MM.1S (cell line): ENCODE measurements at regions not wholly inside any gene's neighbourhood (a gene's known extent, or its start where the extent isn't known, plus 50 kb on each side); places are given as distances from the start of the nearest gene placed in this dataset.

Experiments
- DNase-seq: peaks from one replicate; pipeline ENCODE4 v3.0.0-alpha.2; 2015
- H2AFZ ChIP-seq: fragments of 300-600 bp; sonication (generic); 2 replicates; pipeline ENCODE4 v1.6.0; 2016; ENCODE audit warnings: antibody characterized with exemption, low read length
- H3F3A ChIP-seq: fragments of 300-600 bp; sonication (generic); 2 replicates; pipeline ENCODE4 v1.6.1; 2016; ENCODE audit warnings: mild to moderate bottlenecking, antibody characterized with exemption, low read length, moderate library complexity, mixed read lengths; ENCODE audit not compliant: insufficient read depth
- H3K27ac ChIP-seq: fragments of 300-600 bp; sonication (generic); 2 replicates; pipeline ENCODE4 v1.5.1; 2016; ENCODE audit warnings: mild to moderate bottlenecking, low read length
- H3K27me3 ChIP-seq: fragments of 300-600 bp; sonication (generic); replicated peaks from 2 replicates; pipeline ENCODE4 v1.6.0; 2016; ENCODE audit warnings: low read length; ENCODE audit not compliant: insufficient read depth
- H3K36me3 ChIP-seq: fragments of 300-600 bp; sonication (generic); replicated peaks from 2 replicates; pipeline ENCODE4 v1.6.1; 2016; ENCODE audit warnings: mild to moderate bottlenecking, low read length, mixed read lengths; ENCODE audit not compliant: insufficient read depth
- H3K4me1 ChIP-seq: fragments of 300-600 bp; sonication (generic); 2 replicates; pipeline ENCODE4 v1.6.1; 2016; ENCODE audit warnings: low read length, mixed read lengths
- H3K4me2 ChIP-seq: fragments of 300-600 bp; sonication (generic); 2 replicates; pipeline ENCODE4 v1.6.0; 2016; ENCODE audit warnings: low read depth, low read length
- H3K4me3 ChIP-seq: fragments of 300-600 bp; sonication (generic); 2 replicates; pipeline ENCODE4 v1.5.1; 2016; ENCODE audit warnings: low read length, mixed read lengths
- H3K79me2 ChIP-seq: fragments of 300-600 bp; sonication (generic); 2 replicates; pipeline ENCODE4 v1.6.1; 2016; ENCODE audit warnings: mixed run types, low read length, mixed read lengths
- H3K9ac ChIP-seq: fragments of 300-600 bp; sonication (generic); 2 replicates; pipeline ENCODE4 v1.6.1; 2016; ENCODE audit warnings: low read length, mixed read lengths
- H3K9me2 ChIP-seq: fragments of 300-600 bp; sonication (generic); replicated peaks from 2 replicates; pipeline ENCODE4 v1.6.1; 2016; ENCODE audit warnings: mild to moderate bottlenecking, low read length, mixed read lengths; ENCODE audit not compliant: insufficient read depth
- H3K9me3 ChIP-seq: fragments of 300-600 bp; sonication (generic); replicated peaks from 2 replicates; pipeline ENCODE4 v1.6.1; 2016; ENCODE audit warnings: mild to moderate bottlenecking, low read length, mixed read lengths; ENCODE audit not compliant: insufficient read depth
- H4K20me1 ChIP-seq: fragments of 300-600 bp; sonication (generic); 2 replicates; pipeline ENCODE4 v1.6.1; 2016; ENCODE audit warnings: mild to moderate bottlenecking, low read length, moderate library complexity, mixed read lengths; ENCODE audit not compliant: insufficient read depth
- CTCF ChIP-seq: fragments of 300-600 bp; sonication (generic); IDR thresholded peaks from 2 replicates; pipeline ENCODE4 v1.5.1; 2016; ENCODE audit warnings: antibody characterized with exemption, low read length, mixed read lengths
- EZH2 ChIP-seq: fragments of 300-600 bp; sonication (generic); optimal IDR thresholded peaks from 2 replicates; pipeline ENCODE3; 2017; ENCODE audit warnings: low read depth, mild to moderate bottlenecking, antibody characterized with exemption, low read length, mixed read lengths
- EZH2phosphoT487 ChIP-seq: fragments of 300-600 bp; sonication (generic); IDR thresholded peaks from 2 replicates; pipeline ENCODE4 v1.6.1; 2018; ENCODE audit warnings: antibody characterized with exemption, low read length

- Histone ChIP-seq H3F3A (no peaks in the 10 kb centered on the region), H3K4me2 (no peak overlapping the region), H3K4me1 (no peaks in the 10 kb centered on the region), H3K9ac (no peak overlapping the region), H2AFZ (no peak overlapping the region), H3K27ac (no peak overlapping the region), H3K36me3 (no peaks in the 10 kb centered on the region), H3K4me3 (no peak overlapping the region), H3K9me3 (no peaks in the 10 kb centered on the region), H3K9me2 (no peaks in the 10 kb centered on the region), H3K79me2 (no peaks in the 10 kb centered on the region), H4K20me1 (no peaks in the 10 kb centered on the region), H3K27me3 (no peaks in the 10 kb centered on the region)
- no peak for DNase-seq
- TF ChIP-seq EZH2 (no peak), EZH2phosphoT487 (no peak), CTCF (no peak)
Observed at GRCh38 chr11:33505093-33505492, 195.5 kb downstream of the C11orf91 start.

GRCh38 chr11:33500861-33501479 lies 199.7 kb downstream of the C11orf91 start:
- H3K9ac ChIP-seq: no peak overlapping the region
- no peaks in the 10 kb centered on the region for H3K79me2 ChIP-seq
- H3K27me3 ChIP-seq: no peaks in the 10 kb centered on the region
- no peaks in the 10 kb centered on the region for H3F3A ChIP-seq
- TF ChIP-seq EZH2phosphoT487 (no peak), EZH2 (no peak), CTCF (no peak)
- no peak overlapping the region for H3K4me2 ChIP-seq
- no peaks in the 10 kb centered on the region for H3K36me3 ChIP-seq
- H3K4me3 ChIP-seq: no peak overlapping the region
- H3K9me2 ChIP-seq: no peaks in the 10 kb centered on the region
- no peak overlapping the region for H2AFZ ChIP-seq
- no peaks in the 10 kb centered on the region for H4K20me1 ChIP-seq
- H3K9me3 ChIP-seq: no peaks in the 10 kb centered on the region
- no peak overlapping the region for H3K27ac ChIP-seq
- H3K4me1 ChIP-seq: no peaks in the 10 kb centered on the region
- peak; percentile 12 for DNase-seq

DNA sequence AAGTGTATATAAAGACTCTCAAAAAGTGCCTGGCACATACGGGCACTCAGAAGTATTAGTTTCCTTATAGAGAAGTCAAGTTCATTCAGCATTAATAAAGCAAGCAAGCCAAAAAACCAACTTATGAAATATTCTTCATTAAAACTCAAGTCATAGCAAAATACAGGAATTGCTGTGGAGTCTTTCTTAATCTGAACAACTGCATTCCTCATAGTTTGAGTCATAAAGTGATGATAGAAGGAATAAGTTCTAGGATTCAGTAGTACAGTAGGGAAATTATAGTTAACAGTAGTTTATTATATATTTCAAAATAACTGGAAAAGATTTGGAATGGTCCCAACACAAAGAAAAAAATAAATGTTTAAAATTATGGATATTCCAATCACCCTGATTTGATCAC lies 200.3 kb downstream of the C11orf91 start:
- H4K20me1 ChIP-seq: no peaks in the 10 kb centered on the region
- no peak for DNase-seq
- H3K4me3 ChIP-seq: no peak overlapping the region
- H3K27ac ChIP-seq: no peak overlapping the region
- H3K4me1 ChIP-seq: no peaks in the 10 kb centered on the region
- H3K9ac ChIP-seq: no peak overlapping the region
- TF ChIP-seq CTCF: no peak
- no peak for TF ChIP-seq EZH2
- TF ChIP-seq EZH2phosphoT487: no peak
- H3K9me2 ChIP-seq: no peaks in the 10 kb centered on the region
- H3K36me3 ChIP-seq: no peaks in the 10 kb centered on the region
- H3F3A ChIP-seq: no peaks in the 10 kb centered on the region
- no peak overlapping the region for H3K4me2 ChIP-seq
- no peaks in the 10 kb centered on the region for H3K27me3 ChIP-seq
- no peak overlapping the region for H2AFZ ChIP-seq
- H3K79me2 ChIP-seq: no peaks in the 10 kb centered on the region
- no peaks in the 10 kb centered on the region for H3K9me3 ChIP-seq
